ENCODE measurements at regions not wholly inside any gene's neighbourhood (a gene's known extent, or its start where the extent isn't known, plus 50 kb on each side); places are given as distances from the start of the nearest gene placed in this dataset.

- TF ChIP-seq POLR2AphosphoS5 (IDR thresholded peaks at IDR 0.05; ENCODE audit: low read depth, low read length) (no peak), FOXP2 (optimal IDR thresholded peaks at IDR 0.05; ENCODE audit: borderline replicate concordance, extremely low read depth, extremely low read length, insufficient read depth) (no peak), SIN3A (IDR thresholded peaks at IDR 0.05; ENCODE audit: borderline replicate concordance, insufficient read depth, low read length) (no peak), TAF1 (IDR thresholded peaks at IDR 0.05; ENCODE audit: borderline replicate concordance, insufficient read depth, low read length) (no peak), REST (IDR thresholded peaks at IDR 0.05; ENCODE audit: insufficient read depth in 1 of 2, low read depth in 2 of 2, low read length in 2 of 2) (no peak)
These were observed 93.8 kb downstream of the UNCX start for GRCh38 chr7:1326511-1326785.
